Skeletal muscle tissue (tissue), 1 donor: ENCODE measurements at regions not wholly inside any gene's neighbourhood (a gene's known extent, or its start where the extent isn't known, plus 50 kb on each side); places are given as distances from the start of the nearest gene placed in this dataset. TPM values are rescaled to one million over a fixed set of nuclear protein-coding genes. Genes with fewer than 3 reads are reported as not detected.

Experiments
- small RNA-seq: library from RNA; depleted of rRNA; stranded (forward); fragments of <200 nt; gene quantifications from one replicate; pipeline ENCODE3, GENCODE V24; 2014

Small RNA genes lying in the stretch of these regions (small RNA-seq; reads per million reads assigned to genes)
- not detected for gene AC087499.6
- not detected for gene RNU6-1178P
